K562 (cell line): ENCODE measurements at regions not wholly inside any gene's neighbourhood (a gene's known extent, or its start where the extent isn't known, plus 50 kb on each side); places are given as distances from the start of the nearest gene placed in this dataset.

ENCODE experiments used
- CC2D1A ChIP-seq: fragments of 450-650 bp; IDR thresholded peaks from 2 replicates; pipeline ENCODE4 v1.6.1; 2017; ENCODE audit warnings: mild to moderate bottlenecking
- CEBPZ ChIP-seq: fragments of 150-350 bp; IDR thresholded peaks from 2 replicates; pipeline ENCODE4 v1.6.1; 2014; ENCODE audit warnings: low read depth, mild to moderate bottlenecking, low read length, borderline replicate concordance
- HDAC6 ChIP-seq: IDR thresholded peaks from 2 replicates; pipeline ENCODE4 v1.6.1; 2012; ENCODE audit warnings: low read depth, mild to moderate bottlenecking, control low read depth, inconsistent platforms, low read length, moderate library complexity
- MAFK ChIP-seq: IDR thresholded peaks from 2 replicates; pipeline ENCODE4 v1.6.1; 2011; ENCODE audit warnings: low read length, improper control_type of control experiment
- PHF20 ChIP-seq: fragments of 450-650 bp; IDR thresholded peaks from 2 replicates; pipeline ENCODE4 v1.6.1; 2018; ENCODE audit not compliant: partially characterized antibody
- SMAD3 ChIP-seq: fragments of 450-650 bp; formaldehyde crosslinking; conservative IDR thresholded peaks from 2 replicates; pipeline ENCODE4 v1.4.0; 2020; ENCODE audit warnings: mild to moderate bottlenecking
- TF ChIP-seq, protein P1 (sequence below): fragments of 450-650 bp; IDR thresholded peaks from 2 replicates; pipeline ENCODE4 v1.6.1; 2017; ENCODE audit warnings: antibody characterized with exemption, mild to moderate bottlenecking
- TF ChIP-seq, protein P2 (sequence below), 2 experiments: fragments of 450-650 bp; formaldehyde crosslinking in 1 of 2; IDR thresholded peaks; 2 replicates each; pipeline versions ENCODE4 v1.4.0 to v1.6.1; 2014 to 2020; ENCODE audit warnings: mild to moderate bottlenecking in 2 of 2, borderline replicate concordance in 1 of 2, low read depth in 1 of 2
- TF ChIP-seq, protein P3 (sequence below): fragments of 250-450 bp; sonication (Bioruptor Pico); IDR thresholded peaks from 2 replicates; pipeline ENCODE4 v1.5.0; 2021; ENCODE audit warnings: mild to moderate bottlenecking, borderline replicate concordance

DNA sequence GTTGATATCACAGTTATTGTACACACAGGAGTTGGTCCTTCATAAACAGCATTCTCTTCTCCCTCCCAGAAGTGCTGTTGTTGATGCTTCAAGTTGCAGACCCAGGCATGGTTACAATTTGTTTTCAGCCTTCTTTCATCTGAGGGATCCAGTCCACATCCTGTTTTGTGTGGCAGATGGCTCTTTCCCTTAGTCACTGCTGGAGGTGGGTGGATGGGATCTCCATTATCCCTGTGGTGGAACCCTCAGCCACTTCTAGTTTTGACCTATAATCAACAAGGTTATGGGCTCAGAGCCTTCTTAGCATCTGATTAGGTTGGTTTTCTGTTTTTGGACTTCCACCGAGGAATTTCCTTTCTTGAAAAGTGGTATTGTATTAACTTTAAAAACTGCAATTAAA is 214.2 kb downstream of the SH2D4B start (continued):
- TF ChIP-seq, protein P1, sequence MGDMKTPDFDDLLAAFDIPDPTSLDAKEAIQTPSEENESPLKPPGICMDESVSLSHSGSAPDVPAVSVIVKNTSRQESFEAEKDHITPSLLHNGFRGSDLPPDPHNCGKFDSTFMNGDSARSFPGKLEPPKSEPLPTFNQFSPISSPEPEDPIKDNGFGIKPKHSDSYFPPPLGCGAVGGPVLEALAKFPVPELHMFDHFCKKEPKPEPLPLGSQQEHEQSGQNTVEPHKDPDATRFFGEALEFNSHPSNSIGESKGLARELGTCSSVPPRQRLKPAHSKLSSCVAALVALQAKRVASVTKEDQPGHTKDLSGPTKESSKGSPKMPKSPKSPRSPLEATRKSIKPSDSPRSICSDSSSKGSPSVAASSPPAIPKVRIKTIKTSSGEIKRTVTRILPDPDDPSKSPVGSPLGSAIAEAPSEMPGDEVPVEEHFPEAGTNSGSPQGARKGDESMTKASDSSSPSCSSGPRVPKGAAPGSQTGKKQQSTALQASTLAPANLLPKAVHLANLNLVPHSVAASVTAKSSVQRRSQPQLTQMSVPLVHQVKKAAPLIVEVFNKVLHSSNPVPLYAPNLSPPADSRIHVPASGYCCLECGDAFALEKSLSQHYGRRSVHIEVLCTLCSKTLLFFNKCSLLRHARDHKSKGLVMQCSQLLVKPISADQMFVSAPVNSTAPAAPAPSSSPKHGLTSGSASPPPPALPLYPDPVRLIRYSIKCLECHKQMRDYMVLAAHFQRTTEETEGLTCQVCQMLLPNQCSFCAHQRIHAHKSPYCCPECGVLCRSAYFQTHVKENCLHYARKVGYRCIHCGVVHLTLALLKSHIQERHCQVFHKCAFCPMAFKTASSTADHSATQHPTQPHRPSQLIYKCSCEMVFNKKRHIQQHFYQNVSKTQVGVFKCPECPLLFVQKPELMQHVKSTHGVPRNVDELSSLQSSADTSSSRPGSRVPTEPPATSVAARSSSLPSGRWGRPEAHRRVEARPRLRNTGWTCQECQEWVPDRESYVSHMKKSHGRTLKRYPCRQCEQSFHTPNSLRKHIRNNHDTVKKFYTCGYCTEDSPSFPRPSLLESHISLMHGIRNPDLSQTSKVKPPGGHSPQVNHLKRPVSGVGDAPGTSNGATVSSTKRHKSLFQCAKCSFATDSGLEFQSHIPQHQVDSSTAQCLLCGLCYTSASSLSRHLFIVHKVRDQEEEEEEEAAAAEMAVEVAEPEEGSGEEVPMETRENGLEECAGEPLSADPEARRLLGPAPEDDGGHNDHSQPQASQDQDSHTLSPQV, result 0 out of 2 replicates have a peak, but pooled peaks have one; percentile 42
- TF ChIP-seq SMAD3 (CRISPR knock-in tag) (no peak), CEBPZ (no peak), PHF20 (no peak), HDAC6 (no peak), CC2D1A (peak; percentile 61; the same call in 1 of the 2 replicates), MAFK (0 out of 2 replicates have a peak, but pooled peaks have one; percentile 33)
- TF ChIP-seq, protein P2, sequence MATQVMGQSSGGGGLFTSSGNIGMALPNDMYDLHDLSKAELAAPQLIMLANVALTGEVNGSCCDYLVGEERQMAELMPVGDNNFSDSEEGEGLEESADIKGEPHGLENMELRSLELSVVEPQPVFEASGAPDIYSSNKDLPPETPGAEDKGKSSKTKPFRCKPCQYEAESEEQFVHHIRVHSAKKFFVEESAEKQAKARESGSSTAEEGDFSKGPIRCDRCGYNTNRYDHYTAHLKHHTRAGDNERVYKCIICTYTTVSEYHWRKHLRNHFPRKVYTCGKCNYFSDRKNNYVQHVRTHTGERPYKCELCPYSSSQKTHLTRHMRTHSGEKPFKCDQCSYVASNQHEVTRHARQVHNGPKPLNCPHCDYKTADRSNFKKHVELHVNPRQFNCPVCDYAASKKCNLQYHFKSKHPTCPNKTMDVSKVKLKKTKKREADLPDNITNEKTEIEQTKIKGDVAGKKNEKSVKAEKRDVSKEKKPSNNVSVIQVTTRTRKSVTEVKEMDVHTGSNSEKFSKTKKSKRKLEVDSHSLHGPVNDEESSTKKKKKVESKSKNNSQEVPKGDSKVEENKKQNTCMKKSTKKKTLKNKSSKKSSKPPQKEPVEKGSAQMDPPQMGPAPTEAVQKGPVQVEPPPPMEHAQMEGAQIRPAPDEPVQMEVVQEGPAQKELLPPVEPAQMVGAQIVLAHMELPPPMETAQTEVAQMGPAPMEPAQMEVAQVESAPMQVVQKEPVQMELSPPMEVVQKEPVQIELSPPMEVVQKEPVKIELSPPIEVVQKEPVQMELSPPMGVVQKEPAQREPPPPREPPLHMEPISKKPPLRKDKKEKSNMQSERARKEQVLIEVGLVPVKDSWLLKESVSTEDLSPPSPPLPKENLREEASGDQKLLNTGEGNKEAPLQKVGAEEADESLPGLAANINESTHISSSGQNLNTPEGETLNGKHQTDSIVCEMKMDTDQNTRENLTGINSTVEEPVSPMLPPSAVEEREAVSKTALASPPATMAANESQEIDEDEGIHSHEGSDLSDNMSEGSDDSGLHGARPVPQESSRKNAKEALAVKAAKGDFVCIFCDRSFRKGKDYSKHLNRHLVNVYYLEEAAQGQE (IDR thresholded peaks at IDR 0.05; ENCODE audit: borderline replicate concordance), result no peak
- TF ChIP-seq, protein P2 (CRISPR knock-in tag; IDR thresholded peaks at IDR 0.05; ENCODE audit: low read depth), result no peak
- TF ChIP-seq, protein P3, sequence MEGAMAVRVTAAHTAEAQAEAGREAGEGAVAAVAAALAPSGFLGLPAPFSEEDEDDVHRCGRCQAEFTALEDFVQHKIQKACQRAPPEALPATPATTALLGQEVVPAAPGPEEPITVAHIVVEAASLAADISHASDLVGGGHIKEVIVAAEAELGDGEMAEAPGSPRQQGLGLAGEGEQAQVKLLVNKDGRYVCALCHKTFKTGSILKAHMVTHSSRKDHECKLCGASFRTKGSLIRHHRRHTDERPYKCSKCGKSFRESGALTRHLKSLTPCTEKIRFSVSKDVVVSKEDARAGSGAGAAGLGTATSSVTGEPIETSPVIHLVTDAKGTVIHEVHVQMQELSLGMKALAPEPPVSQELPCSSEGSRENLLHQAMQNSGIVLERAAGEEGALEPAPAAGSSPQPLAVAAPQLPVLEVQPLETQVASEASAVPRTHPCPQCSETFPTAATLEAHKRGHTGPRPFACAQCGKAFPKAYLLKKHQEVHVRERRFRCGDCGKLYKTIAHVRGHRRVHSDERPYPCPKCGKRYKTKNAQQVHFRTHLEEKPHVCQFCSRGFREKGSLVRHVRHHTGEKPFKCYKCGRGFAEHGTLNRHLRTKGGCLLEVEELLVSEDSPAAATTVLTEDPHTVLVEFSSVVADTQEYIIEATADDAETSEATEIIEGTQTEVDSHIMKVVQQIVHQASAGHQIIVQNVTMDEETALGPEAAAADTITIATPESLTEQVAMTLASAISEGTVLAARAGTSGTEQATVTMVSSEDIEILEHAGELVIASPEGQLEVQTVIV (CRISPR knock-in tag), result no peak
